NCI-H2081 treated with DMSO at 0.1 percent for 48 hours (cell line): ENCODE measurements at regions not wholly inside any gene's neighbourhood (a gene's known extent, or its start where the extent isn't known, plus 50 kb on each side); places are given as distances from the start of the nearest gene placed in this dataset.

Experiments
- DNase-seq: peaks from one replicate; lab custom pipeline; 2025; lab: John Stamatoyannopoulos, UW

- DNase-seq, result no peak
Observed at GRCh38 chr7:17234398-17235031, 63.9 kb upstream of the AHR start.

- DNase-seq, result no peak
Observed at GRCh38 chr7:17236171-17236570, 62.3 kb upstream of the AHR start.

- DNase-seq, result no peak
Observed at GRCh38 chr7:17236603-17237002, 61.8 kb upstream of the AHR start.

- no peak for DNase-seq
Observed at GRCh38 chr7:17239046-17239445, 59.4 kb upstream of the AHR start.

- DNase-seq, result no peak
Observed at GRCh38 chr7:17239683-17240521, 58.5 kb upstream of the AHR start.

- DNase-seq, result no peak
Observed at GRCh38 chr7:17242504-17242903, 55.9 kb upstream of the AHR start.

GRCh38 chr7:17244786-17245185, 53.7 kb upstream of the AHR start:
- DNase-seq, result no peak

GRCh38 chr7:17247357-17247756, 51.1 kb upstream of the AHR start:
- no peak for DNase-seq

- no peak for DNase-seq
Observed at GRCh38 chr7:17248527-17248926, 49.9 kb upstream of the AHR start.
